LNCaP clone FGC (cell line): ENCODE measurements at regions not wholly inside any gene's neighbourhood (a gene's known extent, or its start where the extent isn't known, plus 50 kb on each side); places are given as distances from the start of the nearest gene placed in this dataset.

ENCODE experiments used
- DNase-seq: peaks from one replicate; pipeline ENCODE4 v3.0.0-alpha.2; 2011; ENCODE audit warnings: low read depth
- H3K4me3 ChIP-seq: 2 replicates; pipeline ENCODE4 v1.5.1; 2011; ENCODE audit warnings: mild to moderate bottlenecking, low read depth, low read length, control low read depth
- CTCF ChIP-seq: IDR thresholded peaks from 2 replicates; pipeline ENCODE4 v1.5.1; 2012; ENCODE audit warnings: mild to moderate bottlenecking; ENCODE audit not compliant: control insufficient read depth, insufficient read depth; ENCODE audit errors: extremely low read depth

DNA sequence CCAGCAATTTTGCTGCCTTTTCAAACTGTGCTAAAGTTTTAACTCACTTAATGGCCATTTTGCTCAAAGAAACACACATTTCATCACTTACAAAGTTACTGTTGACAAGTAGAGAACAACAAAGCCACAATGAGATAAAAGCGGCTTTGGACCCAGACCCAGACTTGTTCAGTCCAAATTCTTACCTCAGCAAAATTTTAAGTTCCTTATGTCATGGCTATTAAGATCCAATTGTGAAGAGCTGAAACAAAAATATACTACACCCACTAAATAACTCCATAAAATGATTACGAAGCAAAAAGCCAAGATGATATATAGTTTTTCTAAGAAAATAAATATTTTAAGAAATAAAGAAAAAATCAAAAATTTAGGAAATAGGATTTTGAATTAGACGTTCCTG is 137.0 kb upstream of the INPP4B start:
- no peak for TF ChIP-seq CTCF

GRCh38 chr4:142983589-142983988 is 137.5 kb upstream of the INPP4B start:
- DNase-seq: no peak
- no peak overlapping the region for H3K4me3 ChIP-seq
- no peak for TF ChIP-seq CTCF

More for the DNA sequence above, 137.0 kb upstream of the INPP4B start:
- no peak for DNase-seq
- H3K4me3 ChIP-seq: no peak overlapping the region

DNA sequence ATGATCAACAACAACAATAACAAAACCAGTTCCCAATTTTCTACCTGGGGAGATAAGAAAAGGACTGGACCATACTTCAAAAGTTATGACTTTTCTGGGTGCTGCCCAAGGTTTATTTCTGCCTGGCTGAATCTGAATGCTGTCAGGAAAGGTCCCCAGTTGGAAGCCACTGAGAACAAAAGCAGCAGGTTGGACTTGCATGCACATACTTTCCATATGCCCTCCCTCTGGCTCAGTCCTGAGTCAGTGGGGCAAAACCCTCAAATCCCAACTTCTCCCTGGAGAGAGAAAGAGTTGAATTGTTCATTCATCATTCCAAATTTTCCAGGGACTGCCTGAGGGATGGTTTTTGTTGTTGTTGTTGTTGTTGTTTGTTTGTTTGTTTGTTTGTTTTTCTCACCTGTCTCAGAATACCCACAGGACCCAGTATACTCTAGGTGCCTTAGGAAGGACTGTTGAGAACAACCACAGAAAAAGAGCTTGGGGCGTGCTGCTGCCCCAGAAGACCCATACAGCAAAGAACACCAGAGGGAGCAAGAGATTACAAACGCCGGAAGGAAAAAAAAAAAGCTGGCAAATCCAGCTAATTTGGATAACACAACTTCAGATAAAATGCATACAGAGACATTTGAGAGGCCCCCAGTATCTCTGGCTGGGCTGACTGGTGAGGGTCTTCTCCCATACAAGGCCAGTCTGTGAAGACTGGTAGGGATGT is 138.9 kb upstream of the INPP4B start:
- DNase-seq: no peak
- peak; percentile 56 for TF ChIP-seq CTCF
- no peak overlapping the region for H3K4me3 ChIP-seq

- TF ChIP-seq CTCF: no peak
- no peak overlapping the region for H3K4me3 ChIP-seq
These were observed 168.5 kb upstream of the USP38 start for GRCh38 chr4:143016171-143016570.

GRCh38 chr4:143017210-143017609 is 167.5 kb upstream of the USP38 start:
- no peak for TF ChIP-seq CTCF
- no peak for DNase-seq
- no peak overlapping the region for H3K4me3 ChIP-seq

More at GRCh38 chr4:143016171-143016570, 168.5 kb upstream of the USP38 start:
- peak; percentile 27 for DNase-seq

- no peak for TF ChIP-seq CTCF
- no peak overlapping the region for H3K4me3 ChIP-seq
- DNase-seq: no peak
These were observed 165.4 kb upstream of the USP38 start for GRCh38 chr4:143019351-143019750.

DNA sequence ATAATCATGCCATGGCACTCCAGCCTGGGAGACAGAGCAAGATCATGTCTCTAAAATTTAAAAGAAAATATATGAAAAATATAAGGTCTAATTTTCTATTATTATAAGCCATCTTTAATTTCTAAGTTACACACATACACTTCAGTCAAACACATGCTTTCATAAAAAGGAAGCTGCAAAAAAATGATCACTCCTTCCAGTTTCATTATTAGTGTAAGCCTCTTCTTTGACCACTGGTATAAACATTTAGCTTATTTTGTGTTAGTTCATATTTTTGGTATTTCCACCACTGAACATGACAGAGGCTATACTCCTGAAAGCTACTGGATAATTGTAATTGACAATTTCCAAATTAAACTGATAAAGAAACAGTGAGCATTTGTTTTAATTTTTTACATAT is 163.3 kb upstream of the USP38 start:
- DNase-seq: no peak
- no peak for TF ChIP-seq CTCF
- no peak overlapping the region for H3K4me3 ChIP-seq
